ENCODE measurements at regions not wholly inside any gene's neighbourhood (a gene's known extent, or its start where the extent isn't known, plus 50 kb on each side); places are given as distances from the start of the nearest gene placed in this dataset.

DNA sequence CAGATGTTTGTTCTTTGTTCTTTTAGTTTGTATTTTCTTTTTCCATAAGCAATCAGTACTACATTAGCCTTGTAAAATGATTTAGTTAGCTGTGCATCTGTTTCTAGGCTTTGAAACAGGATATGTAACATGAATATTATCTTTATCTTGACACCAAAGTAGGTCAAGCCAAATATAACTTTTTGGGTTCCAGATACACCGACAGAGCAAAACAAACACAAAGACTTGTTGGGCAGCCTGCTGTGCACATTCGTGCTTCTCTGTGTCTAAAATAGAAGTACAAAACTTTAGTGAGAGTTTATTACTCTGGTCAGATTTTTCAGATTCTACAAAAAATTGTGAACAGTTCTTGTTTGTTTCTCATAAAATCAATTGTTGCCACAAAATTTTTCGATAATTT is 1059.3 kb upstream of the GYPC start:
- Histone ChIP-seq H3K36me3 (no peaks in the 10 kb centered on the region), H3K4me3 (no peak overlapping the region), H3K9me3 (ENCODE audit: low read depth) (no peaks in the 10 kb centered on the region), H3K27me3 (no peaks in the 10 kb centered on the region), H3K4me1 (ENCODE audit: low read depth) (peaks cover 9% of the 10 kb centered on the region), H3K27ac (no peak overlapping the region)
- TF ChIP-seq, protein P1, sequence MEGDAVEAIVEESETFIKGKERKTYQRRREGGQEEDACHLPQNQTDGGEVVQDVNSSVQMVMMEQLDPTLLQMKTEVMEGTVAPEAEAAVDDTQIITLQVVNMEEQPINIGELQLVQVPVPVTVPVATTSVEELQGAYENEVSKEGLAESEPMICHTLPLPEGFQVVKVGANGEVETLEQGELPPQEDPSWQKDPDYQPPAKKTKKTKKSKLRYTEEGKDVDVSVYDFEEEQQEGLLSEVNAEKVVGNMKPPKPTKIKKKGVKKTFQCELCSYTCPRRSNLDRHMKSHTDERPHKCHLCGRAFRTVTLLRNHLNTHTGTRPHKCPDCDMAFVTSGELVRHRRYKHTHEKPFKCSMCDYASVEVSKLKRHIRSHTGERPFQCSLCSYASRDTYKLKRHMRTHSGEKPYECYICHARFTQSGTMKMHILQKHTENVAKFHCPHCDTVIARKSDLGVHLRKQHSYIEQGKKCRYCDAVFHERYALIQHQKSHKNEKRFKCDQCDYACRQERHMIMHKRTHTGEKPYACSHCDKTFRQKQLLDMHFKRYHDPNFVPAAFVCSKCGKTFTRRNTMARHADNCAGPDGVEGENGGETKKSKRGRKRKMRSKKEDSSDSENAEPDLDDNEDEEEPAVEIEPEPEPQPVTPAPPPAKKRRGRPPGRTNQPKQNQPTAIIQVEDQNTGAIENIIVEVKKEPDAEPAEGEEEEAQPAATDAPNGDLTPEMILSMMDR (IDR thresholded peaks at IDR 0.05; ENCODE audit: low read depth, low read length) = no peak
- DNase-seq (ENCODE audit: low read depth in 1 of 2, low spot score in 1 of 2) = no peak

GRCh38 chr2:125615438-125615837 is 1040.5 kb upstream of the GYPC start:
- DNase-seq (ENCODE audit: low read depth in 1 of 2, low spot score in 1 of 2) = no peak
- Histone ChIP-seq H3K9me3 (ENCODE audit: low read depth) (no peaks in the 10 kb centered on the region), H3K27ac (no peak overlapping the region), H3K4me1 (ENCODE audit: low read depth) (no peaks in the 10 kb centered on the region), H3K36me3 (no peaks in the 10 kb centered on the region), H3K4me3 (no peak overlapping the region), H3K27me3 (no peaks in the 10 kb centered on the region)
- TF ChIP-seq, protein P1 (IDR thresholded peaks at IDR 0.05; ENCODE audit: low read depth, low read length) = no peak

DNA sequence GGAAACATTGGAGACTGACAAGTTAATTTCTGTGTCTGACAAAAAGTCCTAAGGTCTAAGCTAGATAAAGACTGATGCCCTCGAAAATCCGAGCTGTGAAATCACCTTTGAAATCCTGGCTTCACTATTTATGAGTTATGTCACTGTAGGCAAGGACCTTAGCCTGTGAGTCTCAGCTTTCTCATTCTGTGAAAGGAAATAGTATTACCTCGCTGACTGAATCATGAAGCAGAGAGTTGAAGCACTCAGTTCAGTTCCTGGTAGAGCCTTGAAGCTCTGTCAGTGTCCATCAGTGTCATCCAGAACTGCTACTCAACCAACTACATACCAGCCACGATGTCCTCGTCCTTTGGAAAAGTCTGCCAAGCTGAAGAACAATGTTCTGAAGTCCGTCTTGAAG is 1025.6 kb upstream of the GYPC start:
- Histone ChIP-seq H3K4me3 (no peak overlapping the region), H3K36me3 (no peaks in the 10 kb centered on the region), H3K9me3 (ENCODE audit: low read depth) (no peaks in the 10 kb centered on the region), H3K27me3 (no peaks in the 10 kb centered on the region), H3K4me1 (ENCODE audit: low read depth) (no peaks in the 10 kb centered on the region), H3K27ac (no peak overlapping the region)
- DNase-seq (ENCODE audit: low read depth in 1 of 2, low spot score in 1 of 2) = no peak
- TF ChIP-seq, protein P1 (IDR thresholded peaks at IDR 0.05; ENCODE audit: low read depth, low read length) = no peak

DNA sequence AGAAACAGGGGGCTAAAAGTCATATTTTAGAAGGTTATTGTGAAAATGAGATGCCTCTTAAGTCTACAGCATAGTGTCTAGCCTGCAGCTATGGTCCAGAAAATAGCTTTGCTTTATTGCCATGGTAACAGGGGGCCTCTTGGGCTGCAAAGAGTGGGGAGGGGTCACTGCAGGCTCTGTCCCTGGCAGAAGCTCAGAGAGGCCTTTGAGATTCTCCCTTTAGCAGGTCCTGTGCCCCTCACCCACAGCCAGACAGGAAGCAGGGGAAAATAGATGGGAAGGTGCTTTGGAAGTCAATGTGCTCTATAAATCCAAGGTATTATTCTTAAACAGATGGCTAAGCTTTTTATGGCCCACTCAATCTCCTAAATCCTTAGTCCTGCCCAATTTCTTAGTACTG is 1021.3 kb upstream of the GYPC start:
- H3K27me3 ChIP-seq = no peaks in the 10 kb centered on the region
- H3K4me3 ChIP-seq = no peak overlapping the region
- H3K36me3 ChIP-seq = no peaks in the 10 kb centered on the region
- no peak for DNase-seq (ENCODE audit: low read depth in 1 of 2, low spot score in 1 of 2)
- TF ChIP-seq, protein P1 (IDR thresholded peaks at IDR 0.05; ENCODE audit: low read depth, low read length) = no peak
- H3K27ac ChIP-seq = no peak overlapping the region
- no peaks in the 10 kb centered on the region for H3K4me1 ChIP-seq (ENCODE audit: low read depth)
- no peaks in the 10 kb centered on the region for H3K9me3 ChIP-seq (ENCODE audit: low read depth)

DNA sequence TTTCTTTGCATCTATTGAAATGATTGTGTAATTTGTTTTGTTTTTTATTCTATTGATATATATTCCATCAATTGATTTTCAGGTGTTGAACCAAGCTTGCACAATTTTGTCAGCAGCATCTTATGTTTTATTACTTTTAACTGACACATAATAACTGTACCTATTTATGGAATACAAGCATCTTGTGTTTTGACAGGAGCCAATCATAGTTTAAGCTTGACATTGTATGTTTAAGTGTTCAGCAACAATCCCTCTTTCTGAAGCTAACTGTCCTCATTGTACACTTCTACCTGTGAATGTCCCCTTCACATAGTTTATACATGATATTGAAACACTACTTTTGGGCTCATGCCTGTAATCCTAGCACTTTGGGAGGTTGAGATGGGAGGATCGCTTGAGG is 1017.6 kb upstream of the GYPC start:
- H3K27ac ChIP-seq = no peak overlapping the region
- TF ChIP-seq, protein P1 (IDR thresholded peaks at IDR 0.05; ENCODE audit: low read depth, low read length) = no peak
- no peaks in the 10 kb centered on the region for H3K4me1 ChIP-seq (ENCODE audit: low read depth)
- no peaks in the 10 kb centered on the region for H3K9me3 ChIP-seq (ENCODE audit: low read depth)
- H3K4me3 ChIP-seq = no peak overlapping the region
- H3K27me3 ChIP-seq = no peaks in the 10 kb centered on the region
- DNase-seq (ENCODE audit: low read depth in 1 of 2, low spot score in 1 of 2) = no peak
- H3K36me3 ChIP-seq = no peaks in the 10 kb centered on the region

GRCh38 chr2:125642032-125642431 is 1013.9 kb upstream of the GYPC start:
- TF ChIP-seq, protein P1 (IDR thresholded peaks at IDR 0.05; ENCODE audit: low read depth, low read length) = no peak
- DNase-seq (ENCODE audit: low read depth in 1 of 2, low spot score in 1 of 2) = no peak
- no peaks in the 10 kb centered on the region for H3K27me3 ChIP-seq
- no peaks in the 10 kb centered on the region for H3K4me1 ChIP-seq (ENCODE audit: low read depth)
- H3K9me3 ChIP-seq (ENCODE audit: low read depth) = no peaks in the 10 kb centered on the region
- no peak overlapping the region for H3K27ac ChIP-seq
- no peaks in the 10 kb centered on the region for H3K36me3 ChIP-seq
- H3K4me3 ChIP-seq = no peak overlapping the region

All from cardiac muscle cell (in vitro differentiated cells and primary cell).